GM12878 (cell line): ENCODE measurements at regions not wholly inside any gene's neighbourhood (a gene's known extent, or its start where the extent isn't known, plus 50 kb on each side); places are given as distances from the start of the nearest gene placed in this dataset.

Source experiments
- ATAC-seq: fragments of 200-7000 bp; cut with Tn5 transposase; 3 replicates; pipeline ENCODE4 v1.9.1; 2020; ENCODE audit warnings: mild to moderate bottlenecking, moderate library complexity
- BruUV-seq: library from RNA; stranded (reverse); fragments of 400-500 nt; replicated peaks from 2 replicates; lab custom pipeline; 2021; lab: Mats Ljungman, UMichigan
- CTCF ChIA-PET: fragments of 300-600 bp; sonication (Branson Sonifier 250); formaldehyde crosslinking; extraction: SDS; loops from one replicate; lab custom pipeline; 2021; ENCODE audit warnings: inconsistent platforms; lab: Yijun Ruan, JAX
- POLR2A ChIA-PET: fragments of 350-600 bp; formaldehyde crosslinking; extraction: SDS; loops from one replicate; lab custom pipeline; 2021; ENCODE audit warnings: inconsistent platforms; lab: Charles Lee
- RAD21 ChIA-PET: fragments of 300-600 bp; sonication (Branson Sonifier 250); formaldehyde crosslinking; loops from one replicate; lab custom pipeline; 2023; ENCODE audit warnings: antibody characterized with exemption; ENCODE audit not compliant: unreplicated experiment; lab: Charles Lee
- SMC1A ChIA-PET: fragments of 300-600 bp; sonication (Branson Sonifier 250); formaldehyde crosslinking; loops from one replicate; lab custom pipeline; 2023; ENCODE audit not compliant: unreplicated experiment, uncharacterized antibody; lab: Charles Lee
- DNase-seq: peaks from one replicate; pipeline ENCODE4 v3.0.0-alpha.2; 2011; ENCODE audit warnings: low read depth, low spot score
- FAIRE-seq: peaks from 3 replicates; lab custom pipeline; 2011; peaks lifted over from hg19 to GRCh38; lab: Jason Lieb, UNC
- H2AFZ ChIP-seq: 2 replicates; pipeline ENCODE4 v1.6.0; 2011; ENCODE audit warnings: low read depth, low read length, control low read depth; ENCODE audit not compliant: control insufficient read depth
- H3K27ac ChIP-seq: 2 replicates; pipeline ENCODE4 v1.5.1; 2011; ENCODE audit warnings: control low read depth; ENCODE audit not compliant: control insufficient read depth, insufficient read depth
- H3K27me3 ChIP-seq, 2 experiments: replicated peaks in 1 of 2; 2 replicates each; pipeline versions ENCODE4 v1.6.0 to v1.6.1; 2011; ENCODE audit warnings: low read length in 1 of 2; ENCODE audit not compliant: control insufficient read depth in 2 of 2, insufficient read depth in 2 of 2
- H3K36me3 ChIP-seq, 2 experiments: 2 replicates each; pipeline ENCODE4 v1.5.1; 2011; ENCODE audit warnings: low read length in 1 of 2; ENCODE audit not compliant: control insufficient read depth in 2 of 2, insufficient read depth in 2 of 2
- H3K4me1 ChIP-seq: 2 replicates; pipeline ENCODE4 v1.6.1; 2011; ENCODE audit warnings: mild to moderate bottlenecking, low read length, moderate library complexity, mixed read lengths; ENCODE audit not compliant: control insufficient read depth, insufficient read depth
- H3K4me2 ChIP-seq: 2 replicates; pipeline ENCODE4 v1.6.0; 2011; ENCODE audit warnings: control low read depth; ENCODE audit not compliant: control insufficient read depth, insufficient read depth
- H3K4me3 ChIP-seq: fragments of 200-600 bp; sonication (generic); 2 replicates; pipeline ENCODE4 v1.5.1; 2016
- H3K79me2 ChIP-seq: 2 replicates; pipeline ENCODE4 v1.6.0; 2011; ENCODE audit warnings: low read length; ENCODE audit not compliant: control insufficient read depth, insufficient read depth
- H3K9ac ChIP-seq: 2 replicates; pipeline ENCODE4 v1.8.0; 2011; ENCODE audit warnings: low read length, control low read depth, mixed read lengths; ENCODE audit not compliant: control insufficient read depth, insufficient read depth
- H3K9me3 ChIP-seq: replicated peaks from 3 replicates; pipeline ENCODE4 v1.5.1; 2011; ENCODE audit warnings: mild to moderate bottlenecking, low read length; ENCODE audit not compliant: control insufficient read depth, insufficient read depth
- H4K20me1 ChIP-seq: 2 replicates; pipeline ENCODE4 v1.6.0; 2011; ENCODE audit not compliant: control insufficient read depth, insufficient read depth
- ASH2L ChIP-seq: fragments of 300-600, 200-600 bp; sonication (generic); IDR thresholded peaks from 2 replicates; pipeline ENCODE4 v1.6.1; 2017; ENCODE audit warnings: low read depth, mild to moderate bottlenecking, borderline replicate concordance
- ATF2 ChIP-seq: IDR thresholded peaks from 2 replicates; pipeline ENCODE4 v1.6.1; 2012; ENCODE audit warnings: low read length, inconsistent platforms
- E2F4 ChIP-seq: IDR thresholded peaks from 2 replicates; pipeline ENCODE4 v1.6.1; 2012; ENCODE audit warnings: low read depth, low read length, improper control_type of control experiment
- HSF1 ChIP-seq: fragments of 150-350 bp; IDR thresholded peaks from 2 replicates; pipeline ENCODE4 v1.6.1; 2014; ENCODE audit warnings: mild to moderate bottlenecking, low read depth, low read length
- PBX3 ChIP-seq: IDR thresholded peaks from 2 replicates; pipeline ENCODE4 v1.6.1; 2011; ENCODE audit warnings: mild to moderate bottlenecking, low read depth, low read length, moderate library complexity; ENCODE audit not compliant: insufficient replicate concordance
- PKNOX1 ChIP-seq: fragments of 450-650 bp; IDR thresholded peaks from 2 replicates; pipeline ENCODE4 v1.6.1; 2016; ENCODE audit warnings: mild to moderate bottlenecking
- RB1 ChIP-seq: fragments of 450-650 bp; formaldehyde crosslinking; IDR thresholded peaks from 2 replicates; pipeline ENCODE4 v1.6.1; 2017; ENCODE audit warnings: mild to moderate bottlenecking, borderline replicate concordance
- REST ChIP-seq: IDR thresholded peaks from 2 replicates; pipeline ENCODE4 v1.6.1; 2012; ENCODE audit warnings: mild to moderate bottlenecking, low read depth, low read length
- USF1 ChIP-seq: IDR thresholded peaks from 2 replicates; pipeline ENCODE4 v1.6.1; 2011; ENCODE audit warnings: borderline replicate concordance, low read depth, mild to moderate bottlenecking, moderate library complexity, mixed read lengths, low read length; ENCODE audit not compliant: insufficient read depth; ENCODE audit errors: extremely low read length
- WGBS: methylation state at CpG from one replicate; pipeline ENCODE4 v1.1.6; 2016; ENCODE audit warnings: low lambda C conversion rate; ENCODE audit not compliant: insufficient replicate concordance, insufficient coverage; ENCODE audit errors: missing lambda C conversion rate; 5-methylcytosine and 5-hydroxymethylcytosine counted together
- in situ Hi-C: fragments of 300-500 bp; cut with MboI; formaldehyde crosslinking; loops from 9 replicates; pipeline ENCODE4 v1.14.3; 2018; ENCODE audit warnings: mixed read lengths
- intact Hi-C: fragments of 100-400 bp; cut with micrococcal nuclease; formaldehyde crosslinking; loops from one replicate; pipeline ENCODE4 v1.14.2; 2022; ENCODE audit not compliant: unreplicated experiment

GRCh38 chr3:124048967-124049798 lies 57.3 kb upstream of the ROPN1 start (continued):
- TF ChIP-seq USF1 = no peak
- TF ChIP-seq REST = no peak
- no peak for TF ChIP-seq HSF1

- DNase-seq (no peak), ATAC-seq (no peak), FAIRE-seq (no peak)
- intact Hi-C loops = no loop called here
- H3K9me3 ChIP-seq = no peaks in the 10 kb centered on the region
- CTCF ChIA-PET = interaction anchor here (1.9 kb wide), 1 partner anchor 27 kb away, joined by 5 read pairs; no protein-coding TSS in a partner anchor
- H3K4me2 ChIP-seq = no peak overlapping the region
- H3K4me1 ChIP-seq = no peaks in the 10 kb centered on the region
- no peaks in the 10 kb centered on the region for H3K36me3 ChIP-seq
- H3K9ac ChIP-seq = no peak overlapping the region
- peaks cover 0 to 1% of the 10 kb centered on the region in 2 experiments; a peak in 3 of 4 replicates for H3K27me3 ChIP-seq
- POLR2A ChIA-PET = no interaction called here
- H3K27ac ChIP-seq = no peak overlapping the region
- H3K4me3 ChIP-seq = no peak overlapping the region
- SMC1A ChIA-PET = no interaction called here
- WGBS = 37% methylated on average over 6 of the region's 6 CpGs
- in situ Hi-C loops = no loop called here
- RAD21 ChIA-PET = no interaction called here
- BruUV-seq = no TSS peak
- H2AFZ ChIP-seq = no peak overlapping the region
- no peaks in the 10 kb centered on the region for H3K79me2 ChIP-seq
- H4K20me1 ChIP-seq = no peaks in the 10 kb centered on the region
- TF ChIP-seq ASH2L (no peak), RB1 (no peak), PKNOX1 (no peak), PBX3 (no peak), E2F4 (no peak), ATF2 (no peak)
Observed at GRCh38 chr3:124051636-124052035, 59.7 kb upstream of the ROPN1 start.
